Right atrium auricular region (tissue), 2 donors: ENCODE measurements at regions not wholly inside any gene's neighbourhood (a gene's known extent, or its start where the extent isn't known, plus 50 kb on each side); places are given as distances from the start of the nearest gene placed in this dataset.

Source experiments
- DNase-seq: peaks from one replicate; pipeline ENCODE4 v3.0.0-alpha.2; 2019; ENCODE audit warnings: low spot score
- H3K27ac ChIP-seq, 2 donors: fragments of 200-600 bp; sonication (generic); 1 replicate in 1 of 2; 2 replicates in 1 of 2; pipeline ENCODE4 v1.5.1; 2016 to 2019
- H3K27me3 ChIP-seq, 2 donors: fragments of 200-600 bp; sonication (generic); one replicate each; pipeline versions ENCODE4 v1.5.1 to v1.6.0; 2017 to 2019
- H3K36me3 ChIP-seq: fragments of 200-600 bp; sonication (generic); one replicate; pipeline ENCODE4 v1.5.1; 2016
- H3K4me1 ChIP-seq, 2 donors: fragments of 200-600 bp; sonication (generic); one replicate each; pipeline versions ENCODE4 v1.5.1 to v1.6.0; 2017 to 2019
- H3K4me3 ChIP-seq, 2 donors: fragments of 200-600 bp; sonication (generic); 1 replicate in 1 of 2; 2 replicates in 1 of 2; pipeline ENCODE4 v1.5.1; 2017 to 2019; ENCODE audit warnings: mild to moderate bottlenecking in 1 of 2, moderate library complexity in 1 of 2
- H3K9me3 ChIP-seq, 2 donors: fragments of 200-600 bp; sonication (generic); one replicate each; pipeline ENCODE4 v1.5.1; 2019
- TF ChIP-seq, protein P1 (sequence below), 2 donors: fragments of 200-600 bp; sonication (generic); IDR thresholded peaks; one replicate each; pipeline ENCODE4 v1.5.1; 2019; ENCODE audit warnings: antibody characterized with exemption in 2 of 2

DNA sequence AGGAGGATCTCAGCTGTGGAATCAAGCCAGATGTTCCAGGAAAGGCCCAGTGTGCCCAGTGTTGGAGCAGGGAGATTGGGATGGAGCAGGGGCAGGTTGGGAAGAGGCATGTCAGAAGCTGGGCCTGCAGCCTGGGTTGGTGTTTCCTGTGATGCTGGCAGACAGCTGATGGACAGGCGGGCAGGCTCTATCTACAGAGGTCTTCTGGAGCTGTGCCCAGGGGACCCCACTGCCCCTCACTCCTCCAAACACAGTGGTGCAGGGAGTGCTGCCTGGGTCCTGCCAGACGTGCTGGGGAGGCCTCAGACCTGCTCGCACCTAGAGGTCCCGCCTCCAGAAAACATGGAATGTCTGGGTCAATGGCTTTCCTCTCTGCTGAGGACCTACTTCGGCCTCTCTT is 182.9 kb upstream of the TCERG1L start:
- H3K27ac ChIP-seq = no peak overlapping the region
- no peak overlapping the region for H3K4me3 ChIP-seq
- H3K9me3 ChIP-seq = no peaks in the 10 kb centered on the region
- H3K4me1 ChIP-seq = no peaks in the 10 kb centered on the region
- DNase-seq = no peak
- no peaks in the 10 kb centered on the region for H3K27me3 ChIP-seq
- TF ChIP-seq, protein P1, sequence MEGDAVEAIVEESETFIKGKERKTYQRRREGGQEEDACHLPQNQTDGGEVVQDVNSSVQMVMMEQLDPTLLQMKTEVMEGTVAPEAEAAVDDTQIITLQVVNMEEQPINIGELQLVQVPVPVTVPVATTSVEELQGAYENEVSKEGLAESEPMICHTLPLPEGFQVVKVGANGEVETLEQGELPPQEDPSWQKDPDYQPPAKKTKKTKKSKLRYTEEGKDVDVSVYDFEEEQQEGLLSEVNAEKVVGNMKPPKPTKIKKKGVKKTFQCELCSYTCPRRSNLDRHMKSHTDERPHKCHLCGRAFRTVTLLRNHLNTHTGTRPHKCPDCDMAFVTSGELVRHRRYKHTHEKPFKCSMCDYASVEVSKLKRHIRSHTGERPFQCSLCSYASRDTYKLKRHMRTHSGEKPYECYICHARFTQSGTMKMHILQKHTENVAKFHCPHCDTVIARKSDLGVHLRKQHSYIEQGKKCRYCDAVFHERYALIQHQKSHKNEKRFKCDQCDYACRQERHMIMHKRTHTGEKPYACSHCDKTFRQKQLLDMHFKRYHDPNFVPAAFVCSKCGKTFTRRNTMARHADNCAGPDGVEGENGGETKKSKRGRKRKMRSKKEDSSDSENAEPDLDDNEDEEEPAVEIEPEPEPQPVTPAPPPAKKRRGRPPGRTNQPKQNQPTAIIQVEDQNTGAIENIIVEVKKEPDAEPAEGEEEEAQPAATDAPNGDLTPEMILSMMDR (IDR thresholded peaks at IDR 0.05) = no peak
- no peaks in the 10 kb centered on the region for H3K36me3 ChIP-seq

DNA sequence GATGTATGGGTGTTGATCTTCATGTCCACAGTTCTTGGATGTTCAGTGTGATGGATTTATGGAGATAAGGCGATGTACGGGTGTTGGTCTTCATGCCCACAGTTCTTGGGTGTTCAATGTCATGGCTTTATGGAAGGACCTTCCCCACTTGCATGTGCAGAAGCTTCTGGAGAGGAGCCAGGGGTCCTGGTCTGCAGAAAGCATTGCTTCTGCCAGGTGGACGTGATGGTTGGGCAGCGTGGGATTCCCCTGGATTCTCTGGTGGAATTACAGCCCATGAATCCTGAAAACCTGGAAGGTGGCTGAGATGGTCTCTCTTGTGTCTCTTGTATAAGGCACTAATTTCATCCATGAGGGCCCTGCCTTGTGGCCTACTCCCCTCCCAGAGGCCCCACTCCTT is 183.7 kb upstream of the TCERG1L start:
- H3K27ac ChIP-seq = no peak overlapping the region
- H3K4me3 ChIP-seq = no peak overlapping the region
- TF ChIP-seq, protein P1 (IDR thresholded peaks at IDR 0.05) = no peak
- no peak for DNase-seq
- H3K9me3 ChIP-seq = no peaks in the 10 kb centered on the region
- no peaks in the 10 kb centered on the region for H3K36me3 ChIP-seq
- H3K4me1 ChIP-seq = no peaks in the 10 kb centered on the region
- no peaks in the 10 kb centered on the region for H3K27me3 ChIP-seq

DNA sequence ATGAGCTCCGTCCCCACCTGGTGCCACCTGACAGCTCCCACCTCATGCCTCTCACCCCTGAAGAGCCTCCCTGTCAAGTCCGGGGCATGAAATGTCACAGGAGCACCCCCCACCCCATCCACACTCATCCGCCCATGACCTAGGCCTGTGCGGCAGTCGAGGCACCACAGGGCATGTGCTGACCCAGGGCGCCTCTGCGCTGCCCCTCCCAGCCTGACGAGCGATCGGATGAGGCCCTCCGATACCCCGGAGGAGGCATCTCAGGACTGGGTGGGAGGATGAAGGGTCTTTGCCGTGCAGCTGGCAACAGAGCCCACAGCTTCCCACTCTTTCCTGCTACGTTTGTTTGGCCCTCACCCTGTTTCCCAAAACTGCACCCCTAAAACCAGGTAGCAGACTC is 184.4 kb upstream of the TCERG1L start:
- Histone ChIP-seq H3K36me3 (no peaks in the 10 kb centered on the region), H3K9me3 (no peaks in the 10 kb centered on the region), H3K4me3 (no peak overlapping the region), H3K4me1 (no peaks in the 10 kb centered on the region), H3K27ac (no peak overlapping the region), H3K27me3 (no peaks in the 10 kb centered on the region)
- TF ChIP-seq, protein P1 (IDR thresholded peaks at IDR 0.05) = no peak
- DNase-seq = no peak

DNA sequence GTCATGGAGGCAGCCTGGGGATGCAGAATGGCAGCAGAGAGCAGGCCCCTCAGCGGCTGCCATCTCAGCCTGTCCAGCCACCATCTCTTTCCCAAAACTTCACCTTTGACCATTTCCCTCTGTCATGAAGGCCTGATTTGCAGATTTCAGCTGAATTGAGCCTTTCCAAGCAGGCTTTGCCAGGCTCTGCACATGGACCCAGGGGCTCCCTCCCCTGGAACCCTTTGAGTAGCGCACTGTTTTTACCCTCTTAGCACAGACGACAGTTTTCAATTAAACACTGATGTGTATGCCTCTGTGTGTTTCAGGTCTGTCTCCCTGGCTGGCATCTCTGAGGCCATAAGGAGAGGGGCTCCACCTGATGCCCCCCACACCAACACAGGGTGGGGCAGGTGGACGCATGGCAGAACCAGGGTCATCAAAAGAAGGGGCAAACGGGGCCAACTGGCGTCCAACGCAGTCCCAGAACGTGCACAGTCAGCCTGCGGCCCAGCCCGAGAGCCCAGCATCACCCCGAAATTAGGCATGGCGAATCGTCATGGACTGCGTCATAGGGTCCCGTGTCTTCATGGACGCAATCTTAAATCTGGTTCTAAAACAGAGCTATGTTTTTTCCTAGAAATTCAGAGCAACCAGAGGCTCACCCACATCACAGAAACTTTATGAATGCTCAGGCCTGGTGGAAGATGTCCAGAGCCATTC is 185.0 kb upstream of the TCERG1L start:
- no peak for DNase-seq
- no peak overlapping the region for H3K27ac ChIP-seq
- no peaks in the 10 kb centered on the region for H3K4me1 ChIP-seq
- no peaks in the 10 kb centered on the region for H3K27me3 ChIP-seq
- TF ChIP-seq, protein P1 (IDR thresholded peaks at IDR 0.05) = no peak
- H3K9me3 ChIP-seq = no peaks in the 10 kb centered on the region
- H3K36me3 ChIP-seq = no peaks in the 10 kb centered on the region
- no peak overlapping the region for H3K4me3 ChIP-seq

DNA sequence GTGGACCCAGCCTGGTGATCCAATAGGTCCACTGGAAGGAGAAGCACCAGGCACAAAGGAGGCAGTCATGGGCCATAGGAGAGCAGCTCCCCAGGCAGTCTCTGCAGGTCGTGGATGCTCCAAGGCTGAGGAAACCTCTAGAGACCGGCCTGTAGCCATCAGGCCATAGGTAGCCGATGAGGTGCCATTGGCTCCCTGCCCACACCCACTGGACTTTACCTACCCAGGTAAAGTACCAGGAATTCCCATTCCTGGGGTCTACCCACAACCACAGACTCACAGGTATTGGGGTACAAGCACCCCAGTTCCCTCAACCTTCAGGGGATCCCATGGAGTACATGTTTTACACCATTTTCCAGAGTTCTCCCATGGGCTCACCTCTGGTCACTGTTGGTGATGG is 188.0 kb upstream of the TCERG1L start:
- Histone ChIP-seq H3K4me1 (no peaks in the 10 kb centered on the region), H3K4me3 (no peak overlapping the region), H3K36me3 (no peaks in the 10 kb centered on the region), H3K27ac (no peak overlapping the region), H3K9me3 (peaks cover 0 to 23% of the 10 kb centered on the region in 2 donors), H3K27me3 (no peaks in the 10 kb centered on the region)
- TF ChIP-seq, protein P1 (IDR thresholded peaks at IDR 0.05) = no peak
- no peak for DNase-seq

DNA sequence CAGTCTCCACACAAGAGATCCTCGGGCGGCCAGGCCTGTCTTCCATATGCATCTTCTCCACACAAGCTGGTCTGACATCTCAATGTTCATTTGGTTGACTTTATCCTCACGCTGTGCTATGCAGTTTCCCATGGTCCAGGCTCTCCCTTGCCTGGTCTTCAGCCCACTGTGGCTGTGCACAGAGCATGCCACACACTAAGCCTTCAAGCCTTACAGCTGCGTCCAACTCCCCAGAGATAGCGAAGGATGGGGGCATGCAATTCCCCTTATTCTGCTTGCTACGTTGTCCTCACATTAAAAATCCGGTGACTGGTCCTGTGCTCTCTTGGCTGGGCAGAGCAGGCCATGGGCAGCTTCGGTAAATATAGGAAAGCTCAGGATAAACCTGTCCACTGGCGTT is 188.7 kb upstream of the TCERG1L start:
- H3K9me3 ChIP-seq = peaks cover 0 to 29% of the 10 kb centered on the region in 2 donors
- no peak overlapping the region for H3K27ac ChIP-seq
- no peaks in the 10 kb centered on the region for H3K4me1 ChIP-seq
- DNase-seq = no peak
- no peaks in the 10 kb centered on the region for H3K36me3 ChIP-seq
- H3K27me3 ChIP-seq = no peaks in the 10 kb centered on the region
- no peak overlapping the region for H3K4me3 ChIP-seq
- TF ChIP-seq, protein P1 (IDR thresholded peaks at IDR 0.05) = no peak
